HG02938 (cell line): ENCODE measurements at regions not wholly inside any gene's neighbourhood (a gene's known extent, or its start where the extent isn't known, plus 50 kb on each side); places are given as distances from the start of the nearest gene placed in this dataset.

ENCODE experiments used
- ATAC-seq: cut with Tn5 transposase; IDR thresholded peaks from one replicate; pipeline ENCODE4 v1.9.1; 2021; ENCODE audit warnings: mild to moderate bottlenecking, moderate library complexity; ENCODE audit not compliant: unreplicated experiment

DNA sequence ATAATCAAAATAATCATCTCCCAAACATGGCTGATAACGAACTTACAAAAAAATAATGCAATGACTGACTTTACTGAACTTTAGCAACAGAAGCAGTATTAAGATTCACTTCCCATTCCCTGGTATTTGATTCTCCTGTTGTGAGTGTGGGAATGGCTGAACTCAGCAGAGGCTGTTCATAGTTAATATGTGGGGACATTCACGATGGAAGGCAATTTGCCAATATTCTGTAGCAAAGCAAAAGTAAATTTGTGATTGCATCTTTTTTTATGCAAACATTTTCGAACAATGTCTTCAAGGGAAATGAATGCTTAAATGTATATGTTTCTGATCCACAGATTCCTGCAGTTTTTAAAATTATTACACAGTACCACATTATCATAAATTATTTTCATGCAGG is 431.7 kb upstream of the KLF6 start:
- ATAC-seq: no peak

DNA sequence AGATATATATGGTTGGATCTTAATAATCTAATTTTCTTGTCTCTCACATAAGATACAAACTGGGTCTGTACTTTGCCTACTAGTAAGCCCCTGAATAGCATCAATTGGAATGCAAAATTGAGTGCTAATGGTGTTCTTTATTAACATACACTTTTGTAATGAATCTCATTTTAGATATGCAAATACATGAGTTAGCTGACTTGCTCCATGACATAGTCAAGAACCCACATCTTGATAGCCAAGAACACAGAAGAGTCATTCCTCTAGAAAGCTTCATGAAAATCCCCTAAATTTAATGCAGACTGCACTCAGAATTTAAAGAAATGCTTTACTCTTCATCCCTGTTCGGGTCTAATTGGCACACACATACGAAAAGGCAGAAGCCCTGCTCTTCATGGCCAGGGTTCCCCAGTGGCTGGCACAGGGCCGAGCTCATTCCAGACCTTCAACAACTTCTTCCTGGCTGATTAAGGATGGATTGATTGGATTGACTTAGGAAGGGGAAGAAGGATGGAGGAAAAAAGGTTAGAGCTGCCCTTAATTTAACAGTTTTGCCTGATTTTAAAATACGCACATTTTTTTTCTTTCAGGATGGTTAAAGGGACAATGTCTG is 431.1 kb upstream of the KLF6 start:
- no peak for ATAC-seq

DNA sequence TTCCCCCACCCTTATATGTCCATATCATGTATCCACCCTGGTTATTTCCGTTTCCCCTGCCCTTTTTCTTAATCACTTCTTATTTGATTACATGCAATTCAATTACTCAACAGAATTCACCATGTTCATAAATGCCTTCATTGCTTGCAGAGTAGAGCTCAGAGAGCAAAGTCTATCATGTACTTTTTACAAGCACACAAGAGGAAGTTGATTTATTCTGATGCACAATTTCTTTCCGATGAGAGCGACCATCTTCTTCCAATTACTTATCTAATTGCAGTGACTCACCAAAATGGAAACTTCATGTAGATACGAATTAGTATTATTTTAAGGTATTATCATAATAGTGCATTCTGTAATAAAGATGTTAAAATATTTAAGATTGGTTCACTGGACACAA is 430.5 kb upstream of the KLF6 start:
- ATAC-seq: no peak

- no peak for ATAC-seq
These were observed 429.9 kb upstream of the KLF6 start for GRCh38 chr10:4214908-4215307.

- no peak for ATAC-seq
These were observed 428.4 kb upstream of the KLF6 start for GRCh38 chr10:4213441-4213840.

DNA sequence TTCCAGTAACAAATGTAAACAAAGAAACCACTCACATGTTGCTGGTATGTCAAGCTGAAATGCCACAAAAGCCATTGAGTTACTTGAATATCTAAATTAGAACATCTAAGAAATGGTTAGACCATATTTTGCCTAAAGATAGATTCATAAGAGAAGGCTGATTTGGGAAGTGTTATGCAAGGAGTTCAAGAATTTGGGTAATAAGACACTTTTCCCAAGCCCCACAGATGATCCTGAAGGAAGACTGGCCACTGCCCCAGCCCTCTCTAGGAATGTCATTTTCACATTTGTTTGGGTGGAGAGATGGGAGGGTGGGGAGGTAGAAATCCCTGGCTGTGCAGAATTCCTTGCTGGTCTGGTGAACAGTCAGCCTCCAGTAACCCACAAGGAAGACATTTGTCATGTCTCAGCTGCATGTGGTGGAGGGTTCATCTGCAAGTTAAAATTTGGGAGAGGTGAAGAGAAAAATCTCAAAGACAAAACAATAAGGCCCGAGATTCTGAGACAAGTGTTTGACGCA is 427.2 kb upstream of the KLF6 start:
- no peak for ATAC-seq

DNA sequence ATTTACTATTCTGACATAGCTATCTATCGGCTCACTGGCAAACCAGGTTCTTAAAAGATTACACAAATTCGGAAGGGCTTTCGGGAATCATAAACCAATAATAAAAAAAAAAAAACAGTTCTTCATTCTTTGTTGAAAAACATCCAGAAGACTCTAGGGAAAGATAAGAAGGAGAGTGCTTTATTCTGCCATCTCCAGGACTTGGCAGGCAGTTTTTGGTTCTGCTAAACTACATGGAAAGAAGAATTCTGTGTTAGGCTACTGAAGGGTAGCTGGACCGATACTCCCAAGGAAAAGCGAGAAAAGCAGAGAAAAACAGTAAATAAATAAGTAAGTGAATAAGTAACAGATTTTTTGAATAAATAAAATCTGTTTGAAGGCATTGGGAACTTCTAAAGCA is 423.5 kb upstream of the KLF6 start:
- ATAC-seq: no peak

DNA sequence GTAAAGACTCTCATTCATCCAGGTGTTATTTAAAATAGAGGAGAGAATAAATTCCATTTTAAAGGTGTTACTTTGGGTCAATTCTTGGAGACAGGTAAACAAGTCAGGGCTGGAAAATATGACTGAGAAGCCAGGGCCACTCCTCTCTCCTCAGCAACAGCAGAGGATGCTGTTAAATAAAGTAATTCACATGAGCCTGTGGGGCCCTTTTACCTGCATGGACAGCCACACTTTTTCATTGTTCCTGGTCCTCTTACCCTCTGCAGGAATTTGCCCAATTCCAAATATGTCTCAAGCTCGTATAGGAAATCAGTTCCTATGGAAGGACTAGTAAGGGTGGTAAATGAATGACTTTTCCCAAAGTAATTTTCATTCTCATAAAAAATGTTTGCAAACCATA is 420.1 kb upstream of the KLF6 start:
- ATAC-seq: no peak

- ATAC-seq: no peak
These were observed 417.9 kb upstream of the KLF6 start for GRCh38 chr10:4202938-4203337.

DNA sequence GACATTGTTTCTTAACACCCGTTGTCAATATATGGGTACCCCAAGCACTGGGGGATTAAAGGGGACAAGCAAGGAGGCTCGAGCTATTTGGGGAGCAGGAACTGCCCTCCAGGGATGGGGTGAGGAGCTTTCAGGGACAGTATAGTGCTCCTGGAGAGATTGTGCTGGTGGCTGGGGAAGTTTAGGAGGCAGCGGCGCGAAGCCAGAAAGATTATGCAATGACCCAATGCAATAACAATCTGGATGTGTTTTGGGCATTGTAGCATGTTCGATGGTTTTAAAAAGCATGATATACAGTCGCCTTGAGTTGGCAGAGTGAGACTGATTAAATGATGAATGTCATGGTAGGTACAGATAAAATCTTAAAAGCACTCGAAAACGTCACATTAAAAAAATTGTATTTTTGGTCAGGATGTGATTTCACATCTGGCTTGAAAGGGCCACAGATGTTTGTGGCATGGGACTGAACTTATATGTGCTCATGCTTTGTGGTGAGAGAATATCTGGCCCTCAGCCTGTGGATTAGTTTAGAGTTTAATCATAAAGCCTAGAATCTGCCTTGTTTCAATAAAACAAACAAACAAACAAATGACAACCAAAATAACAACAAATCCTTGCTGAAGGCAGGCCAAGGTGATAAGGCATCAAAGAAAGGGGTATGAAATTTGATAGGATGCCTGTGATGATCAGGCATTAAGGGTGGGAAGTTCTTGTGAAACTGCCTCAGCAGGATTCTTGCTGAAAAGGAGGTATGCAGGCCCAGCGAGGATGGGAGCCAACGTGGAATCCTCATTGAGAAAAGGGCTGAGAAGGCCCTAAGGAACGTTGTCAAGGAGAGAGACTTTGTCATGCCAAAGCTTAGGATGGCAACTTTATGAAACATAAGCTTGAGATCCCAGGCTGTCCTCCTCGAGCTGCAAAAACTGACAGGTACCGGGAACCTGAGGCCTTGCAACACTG is 417.1 kb upstream of the KLF6 start:
- ATAC-seq: no peak

- no peak for ATAC-seq
These were observed 414.2 kb upstream of the KLF6 start for GRCh38 chr10:4199196-4199595.

GRCh38 chr10:4198216-4198615 is 413.2 kb upstream of the KLF6 start:
- ATAC-seq: no peak

GRCh38 chr10:4197676-4198075 is 412.7 kb upstream of the KLF6 start:
- ATAC-seq: no peak

- ATAC-seq: no peak
These were observed 411.9 kb upstream of the KLF6 start for GRCh38 chr10:4196771-4197390.

DNA sequence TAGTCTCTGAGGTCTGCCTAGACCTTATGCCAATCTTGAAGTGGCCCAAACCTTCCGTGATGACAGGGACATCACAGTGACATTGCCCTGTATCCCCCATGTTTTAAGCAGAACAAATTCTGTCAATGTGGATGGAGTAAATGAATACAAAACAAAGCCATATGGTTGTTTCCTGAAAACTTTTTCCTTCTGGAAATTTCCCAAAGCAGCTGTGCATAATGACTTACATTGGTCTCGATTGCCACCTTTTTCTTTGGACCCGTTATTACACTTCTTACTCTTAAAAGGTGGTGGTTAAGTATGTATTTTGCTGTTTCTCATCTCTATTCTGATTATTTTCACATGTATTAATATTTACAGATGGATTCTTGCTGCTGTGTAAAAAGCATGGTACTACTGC is 411.2 kb upstream of the KLF6 start:
- ATAC-seq: no peak

DNA sequence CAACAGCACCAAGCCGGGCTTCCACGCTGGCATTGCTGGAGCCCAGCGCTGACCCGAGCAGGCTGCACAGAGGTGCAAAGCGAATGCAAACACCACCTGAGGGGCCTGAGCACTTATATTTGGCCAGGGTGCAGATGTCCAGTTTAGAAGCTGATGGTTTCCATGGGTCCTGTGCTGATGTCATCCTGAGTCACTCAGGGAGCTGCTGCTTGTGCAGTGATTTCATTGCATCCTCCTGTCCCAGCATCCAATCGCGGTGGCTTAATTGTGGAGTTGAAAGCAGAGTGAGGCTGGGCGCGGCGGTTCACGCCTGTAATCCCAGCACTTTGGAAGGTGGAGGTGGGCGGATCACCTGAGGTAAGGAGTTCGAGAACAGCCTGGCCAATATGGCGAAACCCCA is 410.2 kb upstream of the KLF6 start:
- ATAC-seq: no peak

- ATAC-seq: no peak
These were observed 409.2 kb upstream of the KLF6 start for GRCh38 chr10:4194231-4194630.

DNA sequence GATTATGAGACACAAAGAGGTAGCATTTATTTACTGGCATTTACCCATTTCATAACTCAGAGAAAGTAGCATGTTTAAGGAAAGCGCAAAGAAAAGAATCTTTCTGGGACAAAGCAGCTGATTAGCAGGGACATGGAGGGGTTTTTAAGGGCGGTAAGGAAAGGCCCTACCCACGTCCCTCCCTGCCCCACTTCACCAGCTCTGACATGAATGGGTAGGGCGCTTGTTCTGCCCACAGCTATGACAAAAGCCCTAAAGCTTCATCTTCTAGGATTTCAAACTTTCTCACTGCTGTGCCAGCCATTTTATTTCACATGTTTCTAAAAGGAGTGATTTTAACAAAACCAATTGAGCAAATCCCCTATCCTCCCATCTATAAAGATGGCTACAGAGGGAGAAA is 406.9 kb upstream of the KLF6 start:
- no peak for ATAC-seq

DNA sequence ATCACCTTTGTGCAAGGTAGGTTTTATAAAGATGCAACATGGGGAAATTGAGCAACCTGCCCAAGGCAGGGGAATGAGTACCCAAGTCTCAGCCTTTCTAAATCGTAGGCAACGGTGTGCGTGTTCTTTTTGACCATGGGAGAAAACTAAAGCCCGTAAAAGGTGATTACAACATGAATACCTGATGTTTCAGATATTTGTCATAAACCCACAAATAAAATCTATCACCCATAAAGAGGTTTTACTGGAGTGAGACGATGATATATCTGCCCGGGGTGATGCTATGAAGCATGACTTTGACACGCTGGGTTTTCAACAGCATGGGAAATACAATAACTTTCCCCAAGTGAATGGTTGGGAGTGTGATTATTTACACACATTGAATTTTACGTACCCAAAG is 406.3 kb upstream of the KLF6 start:
- ATAC-seq: no peak

- ATAC-seq: no peak
These were observed 405.9 kb upstream of the KLF6 start for GRCh38 chr10:4190876-4191275.

GRCh38 chr10:4189281-4189680 is 404.3 kb upstream of the KLF6 start:
- ATAC-seq: no peak

DNA sequence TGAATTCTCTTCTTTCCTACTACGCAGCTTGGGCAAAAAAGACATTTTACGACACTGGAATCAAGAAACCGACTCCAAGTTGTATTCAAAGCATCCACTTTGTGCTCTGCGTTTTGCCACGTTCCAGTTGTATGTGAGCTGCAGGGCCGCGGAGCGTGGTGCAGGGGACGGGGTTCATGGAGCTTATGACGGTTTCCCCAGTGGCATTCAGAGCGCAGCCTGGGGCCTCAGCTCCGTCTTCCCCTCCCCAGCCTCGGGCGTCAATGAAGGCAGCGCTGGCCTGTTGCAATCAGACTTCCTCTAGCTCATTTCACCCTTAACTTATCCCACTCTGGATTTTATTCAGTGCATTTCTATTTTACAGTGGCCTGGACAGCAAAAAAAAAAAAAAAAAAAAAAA is 403.4 kb upstream of the KLF6 start:
- ATAC-seq: no peak
